MM.1S (cell line): ENCODE measurements at regions not wholly inside any gene's neighbourhood (a gene's known extent, or its start where the extent isn't known, plus 50 kb on each side); places are given as distances from the start of the nearest gene placed in this dataset.

Source experiments
- DNase-seq: peaks from one replicate; pipeline ENCODE4 v3.0.0-alpha.2; 2015
- H2AFZ ChIP-seq: fragments of 300-600 bp; sonication (generic); 2 replicates; pipeline ENCODE4 v1.6.0; 2016; ENCODE audit warnings: antibody characterized with exemption, low read length
- H3F3A ChIP-seq: fragments of 300-600 bp; sonication (generic); 2 replicates; pipeline ENCODE4 v1.6.1; 2016; ENCODE audit warnings: mild to moderate bottlenecking, antibody characterized with exemption, low read length, moderate library complexity, mixed read lengths; ENCODE audit not compliant: insufficient read depth
- H3K27ac ChIP-seq: fragments of 300-600 bp; sonication (generic); 2 replicates; pipeline ENCODE4 v1.5.1; 2016; ENCODE audit warnings: mild to moderate bottlenecking, low read length
- H3K27me3 ChIP-seq: fragments of 300-600 bp; sonication (generic); replicated peaks from 2 replicates; pipeline ENCODE4 v1.6.0; 2016; ENCODE audit warnings: low read length; ENCODE audit not compliant: insufficient read depth
- H3K36me3 ChIP-seq: fragments of 300-600 bp; sonication (generic); replicated peaks from 2 replicates; pipeline ENCODE4 v1.6.1; 2016; ENCODE audit warnings: mild to moderate bottlenecking, low read length, mixed read lengths; ENCODE audit not compliant: insufficient read depth
- H3K4me1 ChIP-seq: fragments of 300-600 bp; sonication (generic); 2 replicates; pipeline ENCODE4 v1.6.1; 2016; ENCODE audit warnings: low read length, mixed read lengths
- H3K4me2 ChIP-seq: fragments of 300-600 bp; sonication (generic); 2 replicates; pipeline ENCODE4 v1.6.0; 2016; ENCODE audit warnings: low read depth, low read length
- H3K4me3 ChIP-seq: fragments of 300-600 bp; sonication (generic); 2 replicates; pipeline ENCODE4 v1.5.1; 2016; ENCODE audit warnings: low read length, mixed read lengths
- H3K79me2 ChIP-seq: fragments of 300-600 bp; sonication (generic); 2 replicates; pipeline ENCODE4 v1.6.1; 2016; ENCODE audit warnings: mixed run types, low read length, mixed read lengths
- H3K9ac ChIP-seq: fragments of 300-600 bp; sonication (generic); 2 replicates; pipeline ENCODE4 v1.6.1; 2016; ENCODE audit warnings: low read length, mixed read lengths
- H3K9me2 ChIP-seq: fragments of 300-600 bp; sonication (generic); replicated peaks from 2 replicates; pipeline ENCODE4 v1.6.1; 2016; ENCODE audit warnings: mild to moderate bottlenecking, low read length, mixed read lengths; ENCODE audit not compliant: insufficient read depth
- H3K9me3 ChIP-seq: fragments of 300-600 bp; sonication (generic); replicated peaks from 2 replicates; pipeline ENCODE4 v1.6.1; 2016; ENCODE audit warnings: mild to moderate bottlenecking, low read length, mixed read lengths; ENCODE audit not compliant: insufficient read depth
- H4K20me1 ChIP-seq: fragments of 300-600 bp; sonication (generic); 2 replicates; pipeline ENCODE4 v1.6.1; 2016; ENCODE audit warnings: mild to moderate bottlenecking, low read length, moderate library complexity, mixed read lengths; ENCODE audit not compliant: insufficient read depth
- EZH2 ChIP-seq: fragments of 300-600 bp; sonication (generic); optimal IDR thresholded peaks from 2 replicates; pipeline ENCODE3; 2017; ENCODE audit warnings: low read depth, mild to moderate bottlenecking, antibody characterized with exemption, low read length, mixed read lengths
- EZH2phosphoT487 ChIP-seq: fragments of 300-600 bp; sonication (generic); IDR thresholded peaks from 2 replicates; pipeline ENCODE4 v1.6.1; 2018; ENCODE audit warnings: antibody characterized with exemption, low read length
- TF ChIP-seq, protein P1 (sequence below): fragments of 300-600 bp; sonication (generic); IDR thresholded peaks from 2 replicates; pipeline ENCODE4 v1.5.1; 2016; ENCODE audit warnings: antibody characterized with exemption, low read length, mixed read lengths

DNA sequence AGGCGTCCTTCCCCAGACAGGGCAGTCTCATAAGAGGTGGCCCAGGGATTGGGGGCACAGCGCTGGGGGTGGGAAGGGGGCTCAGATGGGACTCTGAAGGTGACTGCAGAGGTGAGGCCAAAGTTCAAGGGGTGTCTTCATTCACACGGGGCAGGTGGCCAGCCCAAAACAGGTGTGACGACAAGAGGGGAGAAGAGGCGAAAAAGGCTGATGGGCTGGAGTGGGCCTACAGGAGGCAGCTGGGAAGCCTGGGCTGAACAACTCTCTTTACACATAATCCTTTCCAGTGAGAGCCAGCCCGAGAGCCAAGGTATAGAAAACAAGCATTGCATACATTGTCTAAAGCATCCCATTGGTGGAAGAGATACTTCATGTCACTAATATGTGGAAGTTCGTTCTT, 130.9 kb upstream of the ASB18 start:
- no peak overlapping the region for H3K4me3 ChIP-seq
- TF ChIP-seq, protein P1, sequence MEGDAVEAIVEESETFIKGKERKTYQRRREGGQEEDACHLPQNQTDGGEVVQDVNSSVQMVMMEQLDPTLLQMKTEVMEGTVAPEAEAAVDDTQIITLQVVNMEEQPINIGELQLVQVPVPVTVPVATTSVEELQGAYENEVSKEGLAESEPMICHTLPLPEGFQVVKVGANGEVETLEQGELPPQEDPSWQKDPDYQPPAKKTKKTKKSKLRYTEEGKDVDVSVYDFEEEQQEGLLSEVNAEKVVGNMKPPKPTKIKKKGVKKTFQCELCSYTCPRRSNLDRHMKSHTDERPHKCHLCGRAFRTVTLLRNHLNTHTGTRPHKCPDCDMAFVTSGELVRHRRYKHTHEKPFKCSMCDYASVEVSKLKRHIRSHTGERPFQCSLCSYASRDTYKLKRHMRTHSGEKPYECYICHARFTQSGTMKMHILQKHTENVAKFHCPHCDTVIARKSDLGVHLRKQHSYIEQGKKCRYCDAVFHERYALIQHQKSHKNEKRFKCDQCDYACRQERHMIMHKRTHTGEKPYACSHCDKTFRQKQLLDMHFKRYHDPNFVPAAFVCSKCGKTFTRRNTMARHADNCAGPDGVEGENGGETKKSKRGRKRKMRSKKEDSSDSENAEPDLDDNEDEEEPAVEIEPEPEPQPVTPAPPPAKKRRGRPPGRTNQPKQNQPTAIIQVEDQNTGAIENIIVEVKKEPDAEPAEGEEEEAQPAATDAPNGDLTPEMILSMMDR, result no peak
- no peak for TF ChIP-seq EZH2phosphoT487
- TF ChIP-seq EZH2, result no peak
- H3K4me1 ChIP-seq, result no peaks in the 10 kb centered on the region

DNA sequence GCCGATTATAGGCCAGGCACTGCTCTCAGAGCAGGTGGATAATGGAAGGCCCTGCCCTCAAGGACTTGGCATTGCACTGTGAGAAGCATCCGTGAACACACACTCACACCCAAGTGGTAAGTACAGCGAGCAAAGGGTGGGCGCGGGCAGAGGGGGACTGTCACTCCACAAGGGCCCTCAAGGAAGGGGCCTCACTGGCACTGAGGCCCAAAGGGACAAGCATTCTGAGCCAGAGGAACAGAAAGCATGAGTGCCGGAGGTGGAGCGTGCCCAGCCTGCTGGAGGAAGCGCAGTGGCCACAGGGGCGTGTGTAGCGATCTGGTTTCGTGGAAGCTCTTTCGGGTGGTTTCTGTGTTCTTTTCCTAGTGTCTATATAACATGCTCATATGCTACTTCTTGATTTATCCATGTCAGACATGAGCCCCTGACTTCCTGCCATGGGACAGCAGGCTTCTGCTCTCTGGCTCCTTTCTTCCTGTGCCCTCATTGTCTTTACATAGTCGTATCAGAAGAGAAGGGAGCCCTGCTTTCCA, 132.7 kb upstream of the ASB18 start:
- no peak for DNase-seq
- H3K9me3 ChIP-seq, result no peaks in the 10 kb centered on the region
- no peak overlapping the region for H3K27ac ChIP-seq
- no peak overlapping the region for H3K9ac ChIP-seq
- H3K4me1 ChIP-seq, result no peaks in the 10 kb centered on the region
- TF ChIP-seq, protein P1, result no peak
- TF ChIP-seq EZH2phosphoT487 (no peak), EZH2 (no peak)
- H3K36me3 ChIP-seq, result no peaks in the 10 kb centered on the region
- H3K79me2 ChIP-seq, result no peaks in the 10 kb centered on the region
- no peak overlapping the region for H3K4me3 ChIP-seq
- no peak overlapping the region for H3K4me2 ChIP-seq
- H2AFZ ChIP-seq, result no peak overlapping the region
- H3F3A ChIP-seq, result no peaks in the 10 kb centered on the region
- H4K20me1 ChIP-seq, result no peaks in the 10 kb centered on the region
- H3K9me2 ChIP-seq, result no peaks in the 10 kb centered on the region
- H3K27me3 ChIP-seq, result no peaks in the 10 kb centered on the region

More for the DNA sequence above, 130.9 kb upstream of the ASB18 start:
- no peaks in the 10 kb centered on the region for H3K9me3 ChIP-seq
- H3K9me2 ChIP-seq, result no peaks in the 10 kb centered on the region
- no peaks in the 10 kb centered on the region for H3K79me2 ChIP-seq
- H2AFZ ChIP-seq, result no peak overlapping the region
- H3F3A ChIP-seq, result no peaks in the 10 kb centered on the region
- no peaks in the 10 kb centered on the region for H4K20me1 ChIP-seq
- no peak overlapping the region for H3K4me2 ChIP-seq
- DNase-seq, result no peak
- no peaks in the 10 kb centered on the region for H3K27me3 ChIP-seq
- H3K9ac ChIP-seq, result no peak overlapping the region
- H3K36me3 ChIP-seq, result no peaks in the 10 kb centered on the region
- H3K27ac ChIP-seq, result no peak overlapping the region

DNA sequence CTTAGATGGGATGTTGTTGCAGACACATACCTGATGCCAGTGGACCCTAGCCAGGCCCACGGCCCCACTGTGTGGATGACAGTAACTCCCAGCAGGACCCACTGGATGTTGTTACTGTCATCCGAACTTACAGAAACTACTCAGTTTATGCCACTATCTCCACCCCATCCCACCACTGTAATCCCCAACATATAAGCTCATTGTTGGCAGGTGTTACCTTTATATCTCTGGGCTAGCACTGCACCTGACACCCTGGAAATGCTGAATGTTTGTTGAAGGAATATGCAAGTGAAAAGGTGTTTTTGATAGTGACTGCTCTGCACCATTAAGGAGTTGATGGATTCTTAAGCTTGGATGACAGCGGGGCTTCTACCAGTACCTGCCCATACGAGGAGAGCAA, 133.5 kb upstream of the ASB18 start:
- no peak overlapping the region for H2AFZ ChIP-seq

More for the DNA sequence above, 133.5 kb upstream of the ASB18 start:
- Histone ChIP-seq H3K9me3 (no peaks in the 10 kb centered on the region), H3F3A (no peaks in the 10 kb centered on the region), H3K9ac (no peak overlapping the region), H4K20me1 (no peaks in the 10 kb centered on the region), H3K4me1 (no peaks in the 10 kb centered on the region), H3K36me3 (no peaks in the 10 kb centered on the region), H3K9me2 (no peaks in the 10 kb centered on the region), H3K27ac (no peak overlapping the region), H3K79me2 (no peaks in the 10 kb centered on the region), H3K27me3 (no peaks in the 10 kb centered on the region), H3K4me2 (no peak overlapping the region), H3K4me3 (no peak overlapping the region)
- TF ChIP-seq, protein P1, result no peak
- no peak for TF ChIP-seq EZH2phosphoT487
- no peak for DNase-seq
